Stimulated activated naive CD8-positive, alpha-beta T cell treated with anti-CD3 and anti-CD28 coated beads, Interleukin-15, amount 100 ng/mL, for 72 hours (primary cell): ENCODE measurements at regions not wholly inside any gene's neighbourhood (a gene's known extent, or its start where the extent isn't known, plus 50 kb on each side); places are given as distances from the start of the nearest gene placed in this dataset.
A peak's percentile ranks its signal among the peaks of the same experiment; 100 is the strongest.

Source experiments
- ATAC-seq: fragments of 150-1000 bp; cut with Tn5 transposase; 2 replicates; pipeline ENCODE4 v1.10.0; 2021; ENCODE audit warnings: mild to moderate bottlenecking, moderate library complexity
- DNase-seq, 2 donors: peaks; one replicate each; pipeline ENCODE4 v3.0.0; 2021 to 2022
- H3K27ac Mint-ChIP-seq, 2 donors: one replicate each; pipeline ENCODE4 v1.8.0; 2022; ENCODE audit warnings: mild to moderate bottlenecking in 2 of 2, mixed read lengths in 2 of 2, moderate library complexity in 2 of 2
- H3K27me3 Mint-ChIP-seq: one replicate; pipeline ENCODE4 v1.8.0; 2022; ENCODE audit warnings: mixed read lengths
- H3K4me1 Mint-ChIP-seq: one replicate; pipeline ENCODE4 v1.8.0; 2022; ENCODE audit warnings: mild to moderate bottlenecking, mixed read lengths
- H3K4me3 Mint-ChIP-seq, 2 donors: one replicate each; pipeline ENCODE4 v1.8.0; 2022; ENCODE audit warnings: mild to moderate bottlenecking in 2 of 2, mixed read lengths in 2 of 2, moderate library complexity in 1 of 2
- H3K9me3 Mint-ChIP-seq, 2 donors: one replicate each; pipeline ENCODE4 v1.8.0; 2022; ENCODE audit warnings: mixed read lengths in 2 of 2

DNA sequence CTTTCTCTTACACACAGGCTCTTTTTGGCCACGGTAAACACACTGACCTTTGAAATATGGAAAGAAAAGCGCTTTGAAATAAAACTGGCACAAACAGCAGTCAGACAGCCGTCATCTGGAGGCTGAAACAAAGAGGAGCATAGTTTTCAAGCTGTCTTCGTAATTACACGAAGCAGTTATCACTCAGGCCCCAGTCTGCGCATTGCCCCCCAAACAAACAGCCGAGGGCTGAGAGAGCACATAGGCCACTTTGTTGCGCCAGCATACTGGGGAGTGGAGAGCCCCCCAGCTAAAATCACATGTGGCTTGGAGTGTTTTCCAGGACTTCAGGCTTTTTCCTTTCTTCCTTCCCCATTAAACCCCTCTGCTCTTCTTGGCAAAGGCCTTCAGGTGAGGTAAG lies 142.9 kb upstream of the BTG1 start:
- H3K27me3 Mint-ChIP-seq: no peaks in the 10 kb centered on the region
- no peak overlapping the region for H3K27ac Mint-ChIP-seq
- no peak overlapping the region for H3K4me3 Mint-ChIP-seq
- ATAC-seq (no peak), DNase-seq (no peak)
- no peaks in the 10 kb centered on the region for H3K4me1 Mint-ChIP-seq
- H3K9me3 Mint-ChIP-seq: no peaks in the 10 kb centered on the region

DNA sequence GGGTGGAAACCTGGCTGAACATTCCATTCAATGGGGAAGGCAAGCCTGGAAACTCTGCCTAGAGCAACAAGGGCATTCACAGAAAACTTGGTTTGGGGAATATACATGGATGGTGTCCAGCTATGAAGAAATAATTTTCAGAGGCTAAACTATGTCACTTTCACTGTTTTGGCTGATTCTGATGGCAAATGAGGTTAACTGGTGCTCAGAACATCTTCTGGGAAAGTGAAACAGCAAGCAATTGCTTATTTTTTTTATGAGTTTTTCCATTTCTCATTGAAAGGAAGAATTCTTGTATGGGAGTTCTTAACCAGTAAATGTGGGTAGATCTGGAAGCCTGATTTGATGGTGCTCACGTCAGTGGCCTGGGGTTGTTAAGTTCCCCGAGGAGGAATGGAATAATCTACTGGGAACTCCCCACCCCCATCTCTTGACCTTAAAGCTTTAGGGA lies 132.8 kb upstream of the BTG1 start:
- H3K4me3 Mint-ChIP-seq: no peak overlapping the region
- H3K27ac Mint-ChIP-seq: peak overlapping the region in 1 of 2 donors; percentile 63
- H3K4me1 Mint-ChIP-seq: peaks cover 18% of the 10 kb centered on the region
- H3K27me3 Mint-ChIP-seq: no peaks in the 10 kb centered on the region
- ATAC-seq: no peak
- DNase-seq: no peak
- H3K9me3 Mint-ChIP-seq: peaks cover 7 to 11% of the 10 kb centered on the region in 2 donors

DNA sequence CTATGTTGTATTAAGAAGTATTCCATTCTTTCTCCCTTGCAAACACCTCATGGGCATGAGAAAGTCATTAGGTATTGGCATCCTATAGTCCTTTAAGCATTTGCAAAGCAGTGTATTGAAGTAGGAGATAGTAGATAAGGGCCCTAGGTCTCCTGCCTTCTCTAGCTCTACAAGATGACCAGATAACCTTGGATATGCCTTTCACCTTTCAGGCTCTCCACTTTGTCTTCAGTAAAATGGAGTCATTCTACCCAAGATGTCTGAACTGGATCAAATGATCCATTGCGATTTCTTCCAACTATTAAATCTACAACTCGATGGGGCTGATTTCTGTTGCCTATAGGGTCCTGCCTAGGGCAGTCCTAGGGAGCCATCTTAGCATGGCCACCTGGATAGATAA lies 132.1 kb upstream of the BTG1 start:
- Mint-ChIP-seq H3K4me3 (no peak overlapping the region), H3K27ac (peak overlapping the region in 1 of 2 donors; percentile 15)

DNA sequence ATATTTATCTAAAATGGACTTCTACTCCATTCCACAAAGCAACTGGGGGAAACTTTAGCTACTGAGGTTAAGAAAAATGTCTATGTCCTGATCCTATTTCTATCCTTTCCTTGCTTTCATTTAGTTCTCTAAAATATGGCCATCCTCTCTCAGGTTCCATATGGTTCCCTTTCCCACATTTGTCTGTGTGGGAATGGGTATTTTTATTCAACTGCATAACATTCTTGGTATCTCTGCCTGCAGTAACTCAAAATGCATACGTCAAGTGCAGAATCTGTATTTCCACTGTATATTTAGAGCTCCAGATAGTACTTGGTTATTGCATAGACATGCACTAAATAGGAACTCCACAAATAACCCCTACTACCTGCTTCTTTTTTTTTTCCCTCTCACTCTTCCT lies 130.6 kb upstream of the BTG1 start:
- peaks cover 8 to 19% of the 10 kb centered on the region in 2 donors for H3K9me3 Mint-ChIP-seq
- no peaks in the 10 kb centered on the region for H3K27me3 Mint-ChIP-seq
- ATAC-seq (no peak), DNase-seq (no peak)
- peaks cover 18% of the 10 kb centered on the region for H3K4me1 Mint-ChIP-seq
- no peak overlapping the region for H3K4me3 Mint-ChIP-seq
- no peak overlapping the region for H3K27ac Mint-ChIP-seq

More for the DNA sequence above, 132.1 kb upstream of the BTG1 start:
- no peak for ATAC-seq
- Mint-ChIP-seq H3K9me3 (peaks cover 11 to 13% of the 10 kb centered on the region in 2 donors), H3K4me1 (peaks cover 18% of the 10 kb centered on the region), H3K27me3 (no peaks in the 10 kb centered on the region)
- no peak for DNase-seq

DNA sequence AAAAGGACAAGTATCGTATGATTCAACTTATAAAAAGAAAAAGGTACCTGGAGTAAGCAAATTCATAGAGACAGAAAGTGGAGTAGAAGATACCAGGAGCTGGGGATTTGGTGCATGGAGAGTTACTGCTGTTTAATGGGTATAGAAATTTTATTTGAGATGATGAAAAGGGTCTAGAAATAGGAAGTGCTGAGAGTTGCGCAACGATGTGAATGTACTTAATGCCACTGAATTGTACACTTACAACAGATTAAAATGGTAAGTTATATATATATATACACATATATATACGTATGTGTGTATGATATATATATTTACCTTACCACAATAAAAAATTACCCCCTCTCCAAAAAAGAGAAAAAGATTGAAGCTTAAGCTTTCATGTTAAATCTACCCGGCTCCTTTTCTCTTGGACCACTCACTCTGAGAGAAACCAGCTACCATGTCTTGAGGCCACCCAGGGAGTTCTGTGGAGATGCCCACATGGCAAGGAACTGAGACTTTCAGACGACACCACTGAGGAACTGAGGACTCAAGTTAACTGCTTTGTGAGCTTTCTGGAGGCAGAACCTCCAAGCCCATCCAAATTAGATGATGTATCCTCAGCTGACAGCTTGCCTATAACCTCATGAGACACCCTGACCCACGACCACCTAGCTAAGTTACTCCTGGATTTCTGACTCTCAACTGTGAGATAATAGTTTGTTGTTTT lies 130.0 kb upstream of the BTG1 start:
- Mint-ChIP-seq H3K4me3 (no peak overlapping the region), H3K9me3 (peaks cover 14 to 19% of the 10 kb centered on the region in 2 donors), H3K27me3 (no peaks in the 10 kb centered on the region), H3K4me1 (peaks cover 18% of the 10 kb centered on the region), H3K27ac (no peak overlapping the region)
- ATAC-seq (no peak), DNase-seq (no peak)

DNA sequence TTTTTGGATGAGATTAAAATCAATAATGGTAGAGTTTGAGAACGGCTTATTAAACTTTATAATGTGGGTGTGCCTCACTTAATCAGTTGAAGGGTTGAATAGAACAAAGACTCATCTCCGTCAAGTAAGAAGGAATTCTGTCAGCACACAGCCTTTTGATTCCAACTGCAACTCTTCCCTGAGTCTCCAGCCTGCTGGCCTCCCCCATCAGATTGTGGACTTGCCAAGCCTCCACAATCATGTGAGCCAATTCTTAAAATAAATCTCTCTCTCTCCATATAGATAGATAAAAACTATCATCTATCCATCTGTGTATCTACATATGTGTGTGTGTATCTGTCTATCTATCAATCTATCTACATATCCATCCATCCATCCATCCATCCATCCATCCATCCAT lies 127.4 kb upstream of the BTG1 start:
- H3K4me3 Mint-ChIP-seq: no peak overlapping the region
- no peak overlapping the region for H3K27ac Mint-ChIP-seq
- H3K4me1 Mint-ChIP-seq: peaks cover 16% of the 10 kb centered on the region
- peaks cover 17 to 19% of the 10 kb centered on the region in 2 donors for H3K9me3 Mint-ChIP-seq
- DNase-seq (no peak), ATAC-seq (no peak)
- no peaks in the 10 kb centered on the region for H3K27me3 Mint-ChIP-seq

DNA sequence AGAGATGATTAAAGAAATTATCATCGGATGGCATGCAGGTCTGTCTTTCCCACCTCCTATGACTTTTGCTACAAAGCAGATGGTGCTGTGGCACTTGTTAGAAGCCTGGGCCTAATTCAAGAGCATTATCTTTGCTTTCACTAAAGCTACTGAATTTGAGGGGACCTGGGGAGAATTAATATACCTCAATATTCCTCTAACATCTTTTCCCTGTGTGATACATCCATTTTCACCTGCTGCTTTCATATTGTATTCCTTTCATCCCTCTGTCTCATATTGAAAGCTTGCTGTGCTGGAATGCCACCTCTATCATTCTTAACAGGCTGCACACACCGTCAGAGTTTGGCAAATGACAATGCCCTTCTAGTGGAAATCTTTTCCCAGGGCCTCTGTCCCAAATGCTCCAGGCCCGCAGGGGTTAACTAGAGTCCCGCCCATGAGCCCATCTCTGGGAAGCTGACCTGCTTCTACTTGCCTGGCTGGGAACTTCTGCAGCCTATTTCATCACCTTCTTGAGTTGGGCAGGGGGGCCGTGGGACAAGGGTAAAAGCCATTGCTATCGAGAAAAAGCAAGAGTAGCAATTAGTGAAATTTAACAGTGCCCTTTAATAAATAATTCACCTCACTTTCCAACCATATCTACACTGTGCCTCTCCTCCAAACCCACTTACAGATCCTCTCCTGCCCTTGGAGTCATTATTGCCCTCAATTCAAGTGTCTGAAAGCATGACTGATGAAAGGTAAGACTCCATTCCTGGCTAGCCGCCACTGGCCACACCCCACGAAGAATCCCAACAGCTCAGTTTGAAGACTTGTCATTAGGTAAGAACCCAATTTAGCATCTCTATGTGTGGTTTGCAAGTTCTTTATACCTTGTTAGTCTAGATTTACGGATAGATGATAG lies 126.7 kb upstream of the BTG1 start:
- peaks cover 13% of the 10 kb centered on the region for H3K4me1 Mint-ChIP-seq
- no peak overlapping the region for H3K4me3 Mint-ChIP-seq

DNA sequence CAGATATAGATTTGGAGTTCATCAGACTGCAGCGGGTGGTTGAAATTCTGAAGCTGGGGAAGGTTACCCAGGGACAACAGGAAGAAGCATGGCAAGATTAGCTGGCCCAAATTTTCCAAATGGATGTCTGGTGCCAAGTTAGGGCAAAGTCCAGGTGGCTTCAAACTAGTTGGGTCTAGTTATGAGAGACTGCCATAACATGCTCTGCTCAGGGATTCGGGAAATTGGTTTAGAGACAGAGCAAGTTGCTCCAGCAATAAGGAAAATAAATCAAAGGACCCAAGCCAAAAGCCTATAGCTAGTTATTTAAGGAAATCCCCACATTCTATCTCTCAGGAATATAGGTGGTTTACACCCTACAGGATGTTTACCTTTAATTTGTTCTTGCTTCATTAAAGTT lies 125.7 kb upstream of the BTG1 start:
- no peak for ATAC-seq
- no peak overlapping the region for H3K27ac Mint-ChIP-seq
- H3K4me3 Mint-ChIP-seq: no peak overlapping the region
- no peaks in the 10 kb centered on the region for H3K27me3 Mint-ChIP-seq
- H3K9me3 Mint-ChIP-seq: peaks cover 10 to 19% of the 10 kb centered on the region in 2 donors
- peaks cover 8% of the 10 kb centered on the region for H3K4me1 Mint-ChIP-seq
- no peak for DNase-seq

More for the DNA sequence above, 126.7 kb upstream of the BTG1 start:
- ATAC-seq: no peak
- DNase-seq: no peak
- peaks cover 17 to 19% of the 10 kb centered on the region in 2 donors for H3K9me3 Mint-ChIP-seq
- H3K27me3 Mint-ChIP-seq: no peaks in the 10 kb centered on the region
- H3K27ac Mint-ChIP-seq: peak overlapping the region in 1 of 2 donors; percentile 2

DNA sequence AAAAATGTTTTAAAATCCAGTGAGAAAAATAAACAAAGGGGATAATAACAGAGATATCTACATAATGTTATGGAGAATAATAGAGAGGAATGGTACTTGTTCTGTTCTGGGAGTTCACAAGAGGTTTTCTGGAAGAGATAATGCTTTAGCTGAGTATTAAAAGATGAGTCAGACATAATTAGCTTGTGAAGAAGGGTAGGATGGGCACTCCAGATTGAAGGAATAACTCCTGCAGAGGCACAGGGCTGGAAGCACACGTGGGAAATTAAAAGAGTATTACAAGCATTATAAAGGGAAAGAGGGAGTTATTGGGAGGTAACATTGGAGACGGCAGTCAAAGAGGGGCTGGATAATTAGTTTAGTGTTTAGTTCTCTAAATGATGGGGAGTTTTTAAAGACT lies 124.9 kb upstream of the BTG1 start:
- no peak overlapping the region for H3K27ac Mint-ChIP-seq
- peaks cover 8% of the 10 kb centered on the region for H3K4me1 Mint-ChIP-seq
- ATAC-seq: no peak
- H3K27me3 Mint-ChIP-seq: no peaks in the 10 kb centered on the region
- DNase-seq: no peak
- H3K4me3 Mint-ChIP-seq: no peak overlapping the region
- H3K9me3 Mint-ChIP-seq: peaks cover 10 to 19% of the 10 kb centered on the region in 2 donors

DNA sequence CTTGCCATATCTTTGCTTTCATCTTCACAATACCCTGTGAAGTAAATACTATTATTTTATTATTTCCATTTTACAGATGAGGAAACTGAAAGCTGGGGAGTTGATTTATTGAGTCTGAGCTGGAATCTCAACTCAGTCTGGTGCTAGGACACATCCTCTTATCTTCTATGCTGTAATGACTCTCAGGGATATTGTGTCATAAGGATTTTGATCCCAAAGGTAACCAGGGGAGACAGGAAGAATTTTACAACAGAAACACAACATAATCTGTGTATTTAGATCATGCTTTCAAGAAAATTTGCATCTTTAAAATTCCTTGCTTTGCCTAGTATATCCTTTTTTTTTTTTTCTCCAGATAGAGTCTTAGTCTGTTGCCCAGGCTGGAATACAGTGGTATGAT lies 123.3 kb upstream of the BTG1 start:
- H3K4me1 Mint-ChIP-seq: peaks cover 8% of the 10 kb centered on the region
- no peak for ATAC-seq
- no peak for DNase-seq
- no peak overlapping the region for H3K4me3 Mint-ChIP-seq
- H3K27ac Mint-ChIP-seq: no peak overlapping the region
- no peaks in the 10 kb centered on the region for H3K27me3 Mint-ChIP-seq
- H3K9me3 Mint-ChIP-seq: peaks cover 10 to 17% of the 10 kb centered on the region in 2 donors

DNA sequence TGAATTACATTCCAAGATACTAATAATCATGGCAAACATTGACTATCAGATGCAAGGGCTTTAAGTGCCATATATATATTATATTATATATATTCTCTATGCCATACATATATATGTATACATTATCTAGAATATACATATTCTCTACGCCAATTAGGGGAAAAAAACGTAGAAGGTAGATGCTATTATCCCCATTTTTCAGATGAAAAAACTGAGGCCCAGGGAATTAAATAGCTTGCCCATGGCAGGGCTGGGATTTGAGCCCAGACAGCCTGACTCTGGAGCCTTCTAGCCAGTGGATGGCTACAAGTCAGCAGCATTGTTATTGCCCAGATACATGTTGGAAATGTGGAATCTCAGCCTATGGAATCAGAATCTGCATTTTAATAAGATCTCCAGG lies 116.0 kb upstream of the BTG1 start:
- H3K27me3 Mint-ChIP-seq: no peaks in the 10 kb centered on the region
- ATAC-seq (no peak), DNase-seq (no peak)
- H3K9me3 Mint-ChIP-seq: no peaks in the 10 kb centered on the region
- no peak overlapping the region for H3K4me3 Mint-ChIP-seq
- peaks cover 15% of the 10 kb centered on the region for H3K4me1 Mint-ChIP-seq
- no peak overlapping the region for H3K27ac Mint-ChIP-seq

DNA sequence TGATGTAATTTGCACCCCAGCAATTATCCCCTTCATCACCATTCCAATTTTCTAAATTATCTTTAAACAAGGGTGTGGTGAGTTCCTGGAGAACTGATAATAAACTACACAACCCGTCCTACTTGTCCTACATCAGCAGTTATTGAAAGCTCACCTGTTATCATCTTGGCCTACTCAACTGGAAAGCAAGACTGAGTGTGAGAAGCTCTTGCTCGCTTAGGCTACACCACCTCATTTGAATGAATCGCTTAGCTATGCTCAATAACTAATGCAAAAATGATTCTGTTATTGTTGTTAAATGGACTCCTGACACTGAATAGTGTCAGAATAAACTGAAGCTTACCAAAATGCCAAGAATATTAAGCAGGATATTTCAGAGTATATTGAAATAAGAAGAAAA lies 115.4 kb upstream of the BTG1 start:
- H3K27me3 Mint-ChIP-seq: no peaks in the 10 kb centered on the region
- no peak overlapping the region for H3K4me3 Mint-ChIP-seq
- no peak for ATAC-seq
- no peak overlapping the region for H3K27ac Mint-ChIP-seq
- DNase-seq: no peak
- peaks cover 20% of the 10 kb centered on the region for H3K4me1 Mint-ChIP-seq
- no peaks in the 10 kb centered on the region for H3K9me3 Mint-ChIP-seq

DNA sequence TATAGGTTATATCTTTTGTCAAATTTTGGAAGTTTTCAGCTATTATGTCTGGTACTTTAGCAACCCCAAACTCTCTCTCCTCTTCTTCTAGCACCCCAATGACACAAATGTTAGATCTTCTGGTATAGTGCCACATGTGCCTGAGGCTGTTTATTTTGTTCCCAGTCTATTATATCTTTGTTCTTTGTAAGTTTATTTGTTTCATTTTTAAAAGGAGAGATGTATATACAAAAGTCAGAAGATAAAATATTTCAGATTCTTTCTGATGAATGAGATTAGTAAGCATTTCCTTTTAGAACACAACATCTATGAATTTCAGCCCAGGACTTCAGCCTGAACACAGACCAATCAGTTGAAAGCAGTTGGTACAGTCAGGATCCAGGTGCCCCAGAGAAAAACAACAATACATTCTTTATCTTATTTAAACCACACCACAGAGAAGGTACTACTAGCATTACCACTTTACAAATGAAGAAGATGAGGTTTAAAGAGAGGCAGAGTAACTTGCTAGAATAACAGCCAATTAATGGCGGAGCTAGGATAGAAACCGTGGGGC lies 114.1 kb upstream of the BTG1 start:
- DNase-seq: no peak
- peaks cover 21% of the 10 kb centered on the region for H3K4me1 Mint-ChIP-seq
- H3K9me3 Mint-ChIP-seq: peaks cover 3 to 8% of the 10 kb centered on the region in 2 donors
- ATAC-seq: no peak
- H3K27ac Mint-ChIP-seq: no peak overlapping the region
- H3K4me3 Mint-ChIP-seq: peak overlapping the region in 1 of 2 donors; percentile 27
- H3K27me3 Mint-ChIP-seq: no peaks in the 10 kb centered on the region

DNA sequence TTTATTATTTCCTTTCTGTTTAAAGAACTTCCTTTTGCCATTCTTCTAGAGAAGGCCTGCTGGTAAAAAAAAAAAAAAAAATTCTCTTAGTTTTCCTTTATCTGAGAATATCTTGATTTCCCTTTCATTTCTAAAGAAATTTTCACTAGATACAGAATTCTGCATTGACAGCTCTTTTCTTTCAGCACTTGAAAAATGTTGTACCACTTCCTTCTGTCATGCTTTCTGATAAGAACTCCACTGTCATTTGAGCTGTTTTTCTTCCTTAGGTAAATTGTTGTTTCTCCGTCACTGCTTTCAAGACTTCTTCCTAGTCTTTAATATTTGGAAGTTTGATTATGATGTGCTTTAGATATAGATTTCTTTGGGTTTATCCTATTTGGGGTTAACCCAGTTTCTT lies 113.6 kb upstream of the BTG1 start:
- Mint-ChIP-seq H3K9me3 (peaks cover 3 to 10% of the 10 kb centered on the region in 2 donors), H3K4me1 (peaks cover 21% of the 10 kb centered on the region), H3K4me3 (peak overlapping the region in 1 of 2 donors; percentile 27), H3K27me3 (no peaks in the 10 kb centered on the region), H3K27ac (no peak overlapping the region)
- DNase-seq: no peak
- ATAC-seq: no peak

DNA sequence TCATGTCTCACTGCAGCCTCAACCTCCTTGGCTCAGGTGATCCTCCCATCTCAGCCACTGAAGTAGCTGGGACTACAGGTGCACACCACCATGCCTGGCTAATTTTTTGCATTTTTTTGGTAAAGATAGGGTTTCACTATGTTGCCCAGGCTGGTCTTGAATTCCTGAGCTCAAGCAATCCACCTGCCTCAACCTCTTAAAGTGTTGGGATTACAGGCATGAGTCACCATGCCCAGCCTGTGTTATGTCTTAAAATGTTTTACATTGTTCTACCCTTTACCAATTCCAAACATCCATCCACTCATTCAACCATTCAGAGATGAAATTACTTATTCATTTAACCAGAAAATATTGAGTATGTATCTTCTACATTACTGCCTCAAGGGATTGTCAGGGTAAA lies 111.6 kb upstream of the BTG1 start:
- H3K27me3 Mint-ChIP-seq: no peaks in the 10 kb centered on the region
- DNase-seq: no peak
- H3K4me1 Mint-ChIP-seq: peaks cover 31% of the 10 kb centered on the region
- no peak overlapping the region for H3K27ac Mint-ChIP-seq
- no peak for ATAC-seq
- no peak overlapping the region for H3K4me3 Mint-ChIP-seq
- H3K9me3 Mint-ChIP-seq: peaks cover 3 to 16% of the 10 kb centered on the region in 2 donors

DNA sequence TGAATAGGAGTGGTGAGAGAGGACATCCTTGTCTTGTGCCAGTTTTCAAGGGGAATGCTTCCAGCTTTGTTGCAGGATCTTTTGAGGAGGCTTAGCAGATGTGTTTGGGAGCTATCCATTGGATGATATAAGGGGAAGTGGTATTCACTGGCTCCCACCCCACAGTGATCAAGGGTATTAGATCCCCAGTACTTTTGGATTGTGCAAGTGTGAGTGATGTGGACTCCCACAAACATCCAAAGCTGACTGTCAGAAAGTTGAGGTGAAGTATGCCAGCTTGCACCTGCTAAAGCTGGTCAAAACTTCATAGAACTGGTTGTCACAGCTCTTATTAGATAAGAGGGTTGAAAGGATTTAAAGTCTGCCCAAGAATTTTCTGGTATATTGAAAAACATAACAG lies 110.1 kb upstream of the BTG1 start:
- peaks cover 31% of the 10 kb centered on the region for H3K4me1 Mint-ChIP-seq
- H3K9me3 Mint-ChIP-seq: peaks cover 3 to 20% of the 10 kb centered on the region in 2 donors
- H3K27me3 Mint-ChIP-seq: no peaks in the 10 kb centered on the region
- no peak overlapping the region for H3K4me3 Mint-ChIP-seq
- DNase-seq: no peak
- H3K27ac Mint-ChIP-seq: no peak overlapping the region
- ATAC-seq: no peak
